NCI-H345 treated with DMSO at 0.1 percent for 48 hours (cell line): ENCODE measurements at regions not wholly inside any gene's neighbourhood (a gene's known extent, or its start where the extent isn't known, plus 50 kb on each side); places are given as distances from the start of the nearest gene placed in this dataset.

ENCODE experiments used
- DNase-seq: peaks from one replicate; lab custom pipeline; 2025; ENCODE audit not compliant: unreplicated experiment; lab: John Stamatoyannopoulos, UW

DNA sequence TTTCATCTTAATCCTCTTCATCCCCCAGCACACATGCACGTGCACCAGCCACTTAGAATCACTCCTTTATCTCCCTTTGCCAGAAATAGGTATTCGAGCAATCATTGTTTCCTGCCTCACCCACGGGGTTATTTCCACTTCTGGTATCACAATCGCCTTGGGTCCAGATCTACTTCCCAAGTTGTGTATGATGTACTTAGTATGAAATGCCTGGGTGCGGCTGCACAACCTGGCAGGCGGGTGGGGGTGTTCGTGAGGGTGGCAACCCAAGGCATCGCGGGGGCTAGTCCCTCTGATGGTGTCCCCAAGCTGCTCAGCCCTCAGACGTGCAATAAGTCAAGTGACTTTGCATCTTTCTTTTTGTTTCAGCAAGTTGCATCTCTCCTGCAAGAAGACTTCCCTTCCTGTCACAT, 475.6 kb downstream of the MIAT start:
- no peak for DNase-seq

- no peak for DNase-seq
Observed at GRCh38 chr22:27133681-27134314, 476.4 kb downstream of the MIAT start.

- no peak for DNase-seq
Observed at GRCh38 chr22:27134315-27134701, 476.9 kb downstream of the MIAT start.

DNA sequence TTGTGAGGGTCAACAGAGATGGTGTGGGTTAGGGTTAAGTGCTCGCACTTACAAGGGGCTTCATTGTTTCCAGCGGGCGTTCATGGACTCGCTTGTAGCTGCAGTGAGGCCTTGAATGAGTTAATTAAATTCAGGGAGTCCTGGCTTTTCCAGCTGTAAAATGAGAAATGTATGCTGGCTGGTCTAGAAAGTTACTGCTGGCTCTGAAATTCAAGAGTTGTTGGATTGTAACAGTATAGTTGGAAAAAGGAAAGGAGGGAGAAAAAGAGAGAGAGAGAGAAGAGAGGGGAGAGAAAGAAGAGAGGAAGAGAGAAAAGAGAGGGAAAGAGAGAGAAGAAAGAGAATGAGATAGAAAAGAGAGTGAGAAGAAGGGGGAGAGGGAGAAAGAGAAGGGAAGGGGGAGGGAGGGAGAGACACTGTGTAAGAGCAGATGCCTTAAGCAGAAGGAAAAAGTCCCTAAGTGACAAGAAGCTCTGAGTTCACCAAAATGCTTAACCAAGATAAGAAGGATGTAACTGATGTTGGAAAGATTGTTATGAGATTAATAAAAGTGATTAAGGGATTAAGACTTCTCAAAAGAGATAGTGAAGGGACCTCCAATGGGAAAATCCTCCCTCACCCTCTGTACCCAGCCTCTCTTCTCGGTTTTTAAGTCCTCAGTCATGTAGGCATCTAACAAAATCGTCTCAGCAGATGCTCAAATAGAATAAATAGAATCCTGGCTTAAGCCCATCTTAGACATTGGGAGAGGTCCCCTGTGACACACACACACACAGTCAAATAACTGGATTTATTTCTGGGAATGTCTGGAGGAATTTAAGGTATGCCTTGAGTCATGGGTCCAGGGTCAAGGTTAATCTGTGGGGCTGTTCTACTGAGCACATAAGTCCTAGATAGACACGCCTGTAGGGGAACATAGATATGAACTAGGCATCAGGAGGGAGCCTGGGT, 477.9 kb downstream of the MIAT start:
- DNase-seq = no peak

- DNase-seq = no peak
Observed at GRCh38 chr22:27136596-27136995, 479.2 kb downstream of the MIAT start.

GRCh38 chr22:27137871-27138337, 480.5 kb downstream of the MIAT start:
- no peak for DNase-seq

- DNase-seq = no peak
Observed at GRCh38 chr22:27138471-27138870, 481.1 kb downstream of the MIAT start.

GRCh38 chr22:27139935-27140511, 482.6 kb downstream of the MIAT start:
- no peak for DNase-seq

GRCh38 chr22:27142286-27142685, 484.9 kb downstream of the MIAT start:
- no peak for DNase-seq

- no peak for DNase-seq
Observed at GRCh38 chr22:27144321-27144720, 486.9 kb downstream of the MIAT start.

DNA sequence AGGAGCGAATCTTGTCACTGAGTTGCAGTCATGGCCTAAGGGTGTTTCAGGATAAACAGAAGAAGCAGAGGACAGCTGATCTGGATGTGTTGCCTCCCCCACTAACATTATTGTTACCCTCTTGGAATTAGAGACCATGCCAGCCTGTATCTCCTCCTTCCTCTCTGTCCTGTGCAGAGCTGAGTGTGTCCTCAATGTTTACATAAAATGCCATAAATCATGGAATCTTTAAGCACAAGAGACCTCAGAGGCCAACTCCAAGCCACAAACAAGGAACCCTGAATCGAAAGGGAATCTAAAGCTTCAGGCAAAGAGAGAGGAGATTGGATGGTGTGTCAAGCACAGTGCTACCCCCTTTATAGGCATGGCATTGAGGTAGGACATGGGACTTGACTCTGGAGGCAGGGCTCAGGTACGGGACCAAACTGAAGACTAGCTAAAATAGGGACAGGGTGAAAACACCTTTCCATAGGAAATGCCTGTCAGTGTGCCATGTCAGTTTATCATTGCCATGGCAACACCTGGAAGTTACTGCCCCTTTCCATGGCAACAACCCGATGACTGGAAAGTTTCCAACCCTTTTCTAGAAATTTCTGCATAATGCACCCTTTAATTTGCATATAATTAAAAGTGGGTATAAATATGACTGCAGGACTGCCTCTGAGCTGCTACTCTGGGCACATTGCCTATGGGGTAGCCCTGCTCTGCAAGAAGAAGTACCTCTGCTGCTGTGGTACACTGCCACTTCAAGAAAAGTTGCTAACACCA, 489.7 kb downstream of the MIAT start:
- DNase-seq = no peak

DNA sequence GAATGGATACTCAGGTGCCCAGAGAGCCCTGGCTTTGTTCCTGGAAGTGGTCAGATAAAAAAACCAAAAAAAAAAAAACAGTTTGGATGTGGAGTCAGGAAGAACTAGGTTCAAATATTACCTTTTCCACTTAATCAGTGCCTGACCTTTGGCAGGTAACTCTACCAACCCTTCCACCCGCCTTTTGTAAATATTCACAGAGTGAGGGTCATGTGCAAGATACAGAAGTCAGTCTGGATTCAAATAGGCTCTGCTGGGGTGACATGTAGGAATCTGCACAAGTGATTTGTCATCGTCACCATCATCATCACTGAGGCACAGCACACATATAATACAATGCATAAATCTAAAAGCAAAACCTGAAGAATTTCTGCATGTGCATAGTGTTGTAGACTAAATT, 490.7 kb downstream of the MIAT start:
- DNase-seq = no peak

- DNase-seq = no peak
Observed at GRCh38 chr22:27148886-27149470, 491.6 kb downstream of the MIAT start.

GRCh38 chr22:27149921-27150543, 492.6 kb downstream of the MIAT start:
- no peak for DNase-seq

DNA sequence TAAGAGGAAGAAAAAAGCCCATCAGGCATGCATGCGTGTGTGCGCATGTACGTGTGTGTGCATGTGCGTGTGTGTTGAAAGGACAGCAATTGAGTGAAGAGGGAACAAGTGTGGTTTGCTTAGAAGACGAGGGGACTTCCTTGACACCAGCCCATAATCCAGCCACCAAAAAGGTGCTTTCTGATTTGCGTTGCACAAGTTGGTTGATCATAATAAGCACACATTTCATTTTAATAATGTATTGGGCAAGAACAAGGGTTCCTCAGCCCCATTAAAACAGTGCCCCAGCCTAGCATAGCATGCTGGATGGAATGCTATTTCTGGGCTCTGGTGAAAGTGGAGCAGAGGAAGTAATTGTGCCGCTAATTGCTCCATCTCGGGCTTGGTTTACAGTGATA, 493.2 kb downstream of the MIAT start:
- no peak for DNase-seq

DNA sequence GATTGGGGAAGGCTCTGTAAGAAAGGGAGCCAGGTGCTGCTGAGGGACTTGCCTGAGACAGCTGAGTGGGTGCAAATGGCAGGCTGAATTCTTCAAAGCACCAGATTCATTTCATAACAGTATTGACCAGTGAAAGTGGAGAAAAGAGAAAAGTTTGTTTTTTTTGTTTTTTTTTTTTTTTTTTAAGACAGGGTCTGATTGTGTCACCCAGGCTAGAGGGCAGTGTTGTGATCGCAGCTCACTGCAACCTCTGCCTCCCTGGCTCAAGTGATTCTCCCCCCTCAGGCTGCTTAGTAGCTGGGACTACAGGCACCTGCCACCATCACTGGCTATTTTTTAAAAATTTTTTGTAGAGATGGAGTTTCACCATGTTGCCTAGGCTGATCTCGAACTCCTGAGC, 494.0 kb downstream of the MIAT start:
- DNase-seq = no peak

GRCh38 chr22:27152033-27152432, 494.6 kb downstream of the MIAT start:
- no peak for DNase-seq

DNA sequence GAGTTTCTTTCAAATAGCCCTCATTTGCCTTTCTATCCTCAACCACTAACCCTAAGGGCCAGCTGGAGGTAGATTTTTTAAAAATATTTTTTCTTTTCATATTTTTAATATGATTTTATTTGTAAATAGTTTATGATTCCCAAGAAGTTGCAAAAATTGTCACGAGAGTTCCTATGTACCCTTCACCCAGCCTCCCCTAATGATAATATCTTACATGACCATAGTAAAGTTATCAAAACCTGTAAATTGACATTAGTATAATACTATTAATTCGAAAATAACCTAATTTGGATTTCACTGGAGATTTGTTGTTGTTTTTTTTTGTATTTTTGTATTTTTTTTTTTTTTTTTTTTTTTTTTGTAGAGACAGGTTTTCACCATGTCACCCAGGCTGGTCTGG, 495.5 kb downstream of the MIAT start:
- DNase-seq = no peak

- DNase-seq = no peak
Observed at GRCh38 chr22:27153386-27153785, 496.0 kb downstream of the MIAT start.

DNA sequence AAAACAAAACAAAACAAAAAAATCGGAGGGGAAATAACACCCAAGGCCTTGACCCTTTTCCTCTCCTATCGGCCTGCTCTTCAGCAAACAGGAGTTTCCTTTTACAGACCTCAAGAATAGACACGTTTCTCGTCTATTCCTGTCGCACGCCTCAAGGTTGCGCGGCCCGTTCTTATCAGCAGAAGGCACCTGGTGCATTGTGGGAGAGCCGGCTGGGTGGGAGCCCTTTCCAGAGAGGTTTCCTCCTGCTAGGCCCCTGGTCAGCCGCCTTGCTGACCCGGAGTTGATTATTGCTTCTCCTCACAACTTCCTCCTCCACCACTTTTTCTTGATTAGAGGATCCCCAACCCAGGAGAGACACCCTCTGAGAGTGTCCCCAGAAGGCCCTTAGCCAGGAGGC, 497.3 kb downstream of the MIAT start:
- no peak for DNase-seq
